Osteocyte (in vitro differentiated cells): ENCODE measurements at regions not wholly inside any gene's neighbourhood (a gene's known extent, or its start where the extent isn't known, plus 50 kb on each side); places are given as distances from the start of the nearest gene placed in this dataset.
A peak's percentile ranks its signal among the peaks of the same experiment; 100 is the strongest.

Experiments used
- DNase-seq: peaks from one replicate; pipeline ENCODE4 v3.0.0; 2021; ENCODE audit warnings: mixed read lengths; ENCODE audit not compliant: unreplicated experiment; ENCODE audit errors: extremely low spot score
- H3K27ac Mint-ChIP-seq: one replicate; pipeline ENCODE4 v1.8.0; 2021; ENCODE audit warnings: mild to moderate bottlenecking, mixed read lengths; ENCODE audit not compliant: unreplicated experiment
- H3K27me3 Mint-ChIP-seq: one replicate; pipeline ENCODE4 v1.8.0; 2021; ENCODE audit warnings: mixed read lengths; ENCODE audit not compliant: unreplicated experiment
- H3K36me3 Mint-ChIP-seq: one replicate; pipeline ENCODE4 v1.8.0; 2021; ENCODE audit warnings: mixed read lengths; ENCODE audit not compliant: unreplicated experiment
- H3K4me1 Mint-ChIP-seq: one replicate; pipeline ENCODE4 v1.8.0; 2021; ENCODE audit warnings: mixed read lengths; ENCODE audit not compliant: unreplicated experiment
- H3K4me3 Mint-ChIP-seq: one replicate; pipeline ENCODE4 v1.8.0; 2021; ENCODE audit warnings: mild to moderate bottlenecking, moderate library complexity, mixed read lengths; ENCODE audit not compliant: unreplicated experiment
- H3K9me3 Mint-ChIP-seq: one replicate; pipeline ENCODE4 v1.8.0; 2021; ENCODE audit warnings: mixed read lengths; ENCODE audit not compliant: unreplicated experiment
- CTCF ChIP-seq: fragments of 200-600 bp; sonication (generic); IDR thresholded peaks from 2 replicates; pipeline ENCODE4 v1.5.0; 2021; ENCODE audit warnings: antibody characterized with exemption, mild to moderate bottlenecking, moderate library complexity

- Mint-ChIP-seq H3K27me3 (no peaks in the 10 kb centered on the region), H3K4me1 (peaks cover 22% of the 10 kb centered on the region), H3K4me3 (no peak overlapping the region), H3K27ac (no peak overlapping the region), H3K9me3 (no peaks in the 10 kb centered on the region), H3K36me3 (no peaks in the 10 kb centered on the region)
- peak; percentile 51 for DNase-seq
- TF ChIP-seq CTCF = no peak
Measured at GRCh38 chr3:43181202-43181821, 75.4 kb upstream of the POMGNT2 start.

GRCh38 chr3:43180694-43181093 is 74.8 kb upstream of the POMGNT2 start:
- H3K27ac Mint-ChIP-seq = no peak overlapping the region
- H3K4me1 Mint-ChIP-seq = peaks cover 22% of the 10 kb centered on the region
- H3K36me3 Mint-ChIP-seq = no peaks in the 10 kb centered on the region
- H3K27me3 Mint-ChIP-seq = no peaks in the 10 kb centered on the region
- H3K9me3 Mint-ChIP-seq = no peaks in the 10 kb centered on the region
- TF ChIP-seq CTCF = no peak
- DNase-seq = no peak
- H3K4me3 Mint-ChIP-seq = no peak overlapping the region

GRCh38 chr3:43180027-43180426 is 74.1 kb upstream of the POMGNT2 start:
- peak overlapping the region; percentile 75 for H3K27ac Mint-ChIP-seq
- no peaks in the 10 kb centered on the region for H3K9me3 Mint-ChIP-seq
- H3K4me1 Mint-ChIP-seq = peaks cover 22% of the 10 kb centered on the region
- no peaks in the 10 kb centered on the region for H3K36me3 Mint-ChIP-seq
- no peak for TF ChIP-seq CTCF
- DNase-seq = peak; percentile 63
- H3K4me3 Mint-ChIP-seq = no peak overlapping the region
- H3K27me3 Mint-ChIP-seq = no peaks in the 10 kb centered on the region

- H3K27ac Mint-ChIP-seq = no peak overlapping the region
- H3K4me3 Mint-ChIP-seq = no peak overlapping the region
- peak; percentile 78 for DNase-seq
- peaks cover 2% of the 10 kb centered on the region for H3K36me3 Mint-ChIP-seq
- no peaks in the 10 kb centered on the region for H3K27me3 Mint-ChIP-seq
- H3K9me3 Mint-ChIP-seq = no peaks in the 10 kb centered on the region
- no peak for TF ChIP-seq CTCF
- peaks cover 22% of the 10 kb centered on the region for H3K4me1 Mint-ChIP-seq
Measured at GRCh38 chr3:43178891-43179366, 73.0 kb upstream of the POMGNT2 start.

- H3K36me3 Mint-ChIP-seq = peaks cover 4% of the 10 kb centered on the region
- H3K4me3 Mint-ChIP-seq = no peak overlapping the region
- H3K4me1 Mint-ChIP-seq = peaks cover 22% of the 10 kb centered on the region
- H3K27me3 Mint-ChIP-seq = no peaks in the 10 kb centered on the region
- H3K9me3 Mint-ChIP-seq = peaks cover 4% of the 10 kb centered on the region
- no peak overlapping the region for H3K27ac Mint-ChIP-seq
- DNase-seq = peak; percentile 65
- TF ChIP-seq CTCF = no peak
Measured at GRCh38 chr3:43177085-43177484, 71.2 kb upstream of the POMGNT2 start.
